AG09319 (cell line): ENCODE measurements at regions not wholly inside any gene's neighbourhood (a gene's known extent, or its start where the extent isn't known, plus 50 kb on each side); places are given as distances from the start of the nearest gene placed in this dataset.

ENCODE experiments used
- DNase-seq: peaks from one replicate; pipeline ENCODE4 v3.0.0-alpha.2; 2010; ENCODE audit warnings: low read depth; ENCODE audit errors: extremely low read depth
- CTCF ChIP-seq: IDR thresholded peaks from 2 replicates; pipeline ENCODE4 v1.5.1; 2011; ENCODE audit warnings: low read depth, mild to moderate bottlenecking, inconsistent platforms, low read length, moderate library complexity

- no peak for DNase-seq
These were observed 293.8 kb upstream of the SLC14A2 start for GRCh38 chr18:45321520-45321919.

GRCh38 chr18:45322343-45322742, 292.9 kb upstream of the SLC14A2 start:
- TF ChIP-seq CTCF = no peak
- no peak for DNase-seq

More at GRCh38 chr18:45321520-45321919, 293.8 kb upstream of the SLC14A2 start:
- no peak for TF ChIP-seq CTCF

DNA sequence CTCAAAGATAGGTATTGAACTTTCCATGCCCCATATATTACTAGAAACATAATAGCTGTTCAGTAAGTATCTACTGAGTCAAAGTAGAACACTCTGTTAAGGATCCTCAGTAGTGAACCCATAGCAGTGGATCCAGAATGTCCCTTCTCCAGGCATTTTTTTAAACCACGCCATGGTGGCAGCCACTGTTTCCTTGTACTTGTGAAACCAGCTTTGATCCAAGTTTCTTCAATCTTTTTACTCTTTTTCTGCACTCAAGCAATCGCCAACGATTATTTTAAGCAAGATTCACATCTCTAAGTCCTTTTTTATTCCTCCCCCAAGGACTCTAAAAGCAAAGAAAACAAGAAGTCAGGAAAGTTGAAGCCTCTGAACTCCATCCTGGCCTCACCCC, 291.2 kb upstream of the SLC14A2 start:
- DNase-seq = no peak
- no peak for TF ChIP-seq CTCF

DNA sequence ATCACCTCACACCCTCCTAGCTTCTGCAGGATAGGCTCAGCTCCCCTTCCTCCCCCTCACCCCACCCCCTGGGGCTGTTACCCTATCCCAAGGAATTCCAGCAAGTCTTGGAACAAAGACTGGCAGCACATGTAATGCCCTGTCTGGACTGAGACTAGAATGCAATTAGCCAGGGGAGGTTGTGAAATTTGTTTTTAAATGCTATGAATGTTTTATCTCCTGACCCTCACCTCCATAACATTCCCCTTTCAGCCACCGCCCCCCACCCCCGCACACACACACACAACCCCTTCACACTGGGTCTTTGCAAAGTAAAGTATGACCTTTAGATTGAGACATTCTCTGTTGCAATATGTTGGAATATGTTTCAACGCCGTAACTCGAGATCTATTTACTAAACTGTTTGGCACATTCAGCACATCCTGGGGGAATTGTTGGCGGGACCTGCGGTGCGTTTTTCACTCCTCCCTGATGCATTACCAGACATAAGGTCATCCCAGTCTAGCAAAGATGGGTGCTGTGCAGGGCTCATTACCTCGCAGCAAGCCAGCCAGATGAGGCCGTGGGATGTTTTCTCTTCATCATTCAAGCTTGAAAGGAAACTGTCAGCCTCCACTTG, 290.7 kb upstream of the SLC14A2 start:
- DNase-seq = peak; percentile 92
- no peak for TF ChIP-seq CTCF

GRCh38 chr18:45325778-45326177, 289.5 kb upstream of the SLC14A2 start:
- no peak for TF ChIP-seq CTCF

GRCh38 chr18:45326505-45326904, 288.8 kb upstream of the SLC14A2 start:
- DNase-seq = no peak
- TF ChIP-seq CTCF = no peak

More at GRCh38 chr18:45325778-45326177, 289.5 kb upstream of the SLC14A2 start:
- no peak for DNase-seq

DNA sequence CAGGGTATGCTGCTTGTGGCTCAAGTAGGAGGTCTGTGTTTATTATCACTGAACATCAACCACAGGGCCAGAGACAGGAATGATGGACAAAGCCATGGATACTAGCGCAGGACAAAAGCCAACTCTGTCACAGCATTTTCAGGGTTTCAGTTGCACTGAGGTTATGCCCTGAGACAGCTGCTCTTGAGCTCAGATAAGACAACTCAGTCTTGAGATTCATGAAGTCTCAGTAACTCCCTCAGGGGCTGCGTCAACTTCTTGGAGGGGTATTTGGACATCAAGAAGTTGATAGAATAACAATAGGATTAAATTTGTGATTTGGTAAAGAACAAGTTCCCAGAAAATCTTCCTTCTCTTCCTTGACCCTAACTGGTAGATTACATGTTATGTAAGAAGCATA, 287.0 kb upstream of the SLC14A2 start:
- TF ChIP-seq CTCF = no peak
- DNase-seq = no peak
